SU-DHL-6 (cell line): ENCODE measurements at regions not wholly inside any gene's neighbourhood (a gene's known extent, or its start where the extent isn't known, plus 50 kb on each side); places are given as distances from the start of the nearest gene placed in this dataset.

Experiments
- EZH2phosphoT487 ChIP-seq: fragments of 200-600 bp; sonication (generic), shearing (Covaris generic); conservative IDR thresholded peaks from 2 replicates; pipeline ENCODE4 v1.6.1; 2018; ENCODE audit warnings: mild to moderate bottlenecking, antibody characterized with exemption, low read length, moderate library complexity, mixed read lengths
- TF ChIP-seq, protein P1 (sequence below): fragments of 200-600 bp; sonication (generic); IDR thresholded peaks from one replicate; pipeline ENCODE4 v1.5.1; 2017; ENCODE audit warnings: antibody characterized with exemption, mild to moderate bottlenecking, low read length, moderate library complexity; ENCODE audit not compliant: insufficient read depth, poor library complexity, severe bottlenecking

GRCh38 chr13:76790980-76791819 lies 95.0 kb downstream of the KCTD12 start:
- TF ChIP-seq, protein P1, sequence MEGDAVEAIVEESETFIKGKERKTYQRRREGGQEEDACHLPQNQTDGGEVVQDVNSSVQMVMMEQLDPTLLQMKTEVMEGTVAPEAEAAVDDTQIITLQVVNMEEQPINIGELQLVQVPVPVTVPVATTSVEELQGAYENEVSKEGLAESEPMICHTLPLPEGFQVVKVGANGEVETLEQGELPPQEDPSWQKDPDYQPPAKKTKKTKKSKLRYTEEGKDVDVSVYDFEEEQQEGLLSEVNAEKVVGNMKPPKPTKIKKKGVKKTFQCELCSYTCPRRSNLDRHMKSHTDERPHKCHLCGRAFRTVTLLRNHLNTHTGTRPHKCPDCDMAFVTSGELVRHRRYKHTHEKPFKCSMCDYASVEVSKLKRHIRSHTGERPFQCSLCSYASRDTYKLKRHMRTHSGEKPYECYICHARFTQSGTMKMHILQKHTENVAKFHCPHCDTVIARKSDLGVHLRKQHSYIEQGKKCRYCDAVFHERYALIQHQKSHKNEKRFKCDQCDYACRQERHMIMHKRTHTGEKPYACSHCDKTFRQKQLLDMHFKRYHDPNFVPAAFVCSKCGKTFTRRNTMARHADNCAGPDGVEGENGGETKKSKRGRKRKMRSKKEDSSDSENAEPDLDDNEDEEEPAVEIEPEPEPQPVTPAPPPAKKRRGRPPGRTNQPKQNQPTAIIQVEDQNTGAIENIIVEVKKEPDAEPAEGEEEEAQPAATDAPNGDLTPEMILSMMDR = no peak
- TF ChIP-seq EZH2phosphoT487 = no peak
